DMS114 treated with DMSO at 0.1 percent for 48 hours (cell line): ENCODE measurements at regions not wholly inside any gene's neighbourhood (a gene's known extent, or its start where the extent isn't known, plus 50 kb on each side); places are given as distances from the start of the nearest gene placed in this dataset.
"Not testable (repeated sequence)": the region's sequence is repeated elsewhere in the genome, so short reads cannot be mapped to it uniquely, and the experiment has no call there.

ENCODE experiments used
- DNase-seq: peaks from one replicate; lab custom pipeline; 2025; ENCODE audit not compliant: unreplicated experiment; lab: John Stamatoyannopoulos, UW

GRCh38 chr5:120140501-120140900 is 323.6 kb upstream of the PRR16 start:
- no peak for DNase-seq

- no peak for DNase-seq
Measured at GRCh38 chr5:120141076-120141475, 323.0 kb upstream of the PRR16 start.

- DNase-seq = no peak
Measured at GRCh38 chr5:120146787-120147186, 317.3 kb upstream of the PRR16 start.

- not testable (repeated sequence) for DNase-seq
Measured at GRCh38 chr5:120147911-120148310, 316.2 kb upstream of the PRR16 start.

GRCh38 chr5:120150770-120151169 is 313.3 kb upstream of the PRR16 start:
- DNase-seq = no peak

- DNase-seq = no peak
Measured at GRCh38 chr5:120151181-120151580, 312.9 kb upstream of the PRR16 start.

- DNase-seq = no peak
Measured at GRCh38 chr5:120151825-120152224, 312.3 kb upstream of the PRR16 start.

- DNase-seq = no peak
Measured at GRCh38 chr5:120152472-120152871, 311.6 kb upstream of the PRR16 start.

- DNase-seq = no peak
Measured at GRCh38 chr5:120152931-120153330, 311.2 kb upstream of the PRR16 start.

GRCh38 chr5:120153551-120153950 is 310.5 kb upstream of the PRR16 start:
- no peak for DNase-seq

- DNase-seq = no peak
Measured at GRCh38 chr5:120155873-120156272, 308.2 kb upstream of the PRR16 start.

GRCh38 chr5:120158211-120158610 is 305.9 kb upstream of the PRR16 start:
- DNase-seq = no peak

- DNase-seq = no peak
Measured at GRCh38 chr5:120159155-120159554, 304.9 kb upstream of the PRR16 start.

- DNase-seq = no peak
Measured at GRCh38 chr5:120160124-120160895, 303.8 kb upstream of the PRR16 start.

- no peak for DNase-seq
Measured at GRCh38 chr5:120162321-120162720, 301.8 kb upstream of the PRR16 start.

- DNase-seq = no peak
Measured at GRCh38 chr5:120164037-120164436, 300.1 kb upstream of the PRR16 start.

- DNase-seq = no peak
Measured at GRCh38 chr5:120164986-120165385, 299.1 kb upstream of the PRR16 start.

GRCh38 chr5:120173125-120173524 is 291.0 kb upstream of the PRR16 start:
- no peak for DNase-seq

GRCh38 chr5:120174089-120174488 is 290.0 kb upstream of the PRR16 start:
- DNase-seq = no peak

GRCh38 chr5:120181238-120181637 is 282.9 kb upstream of the PRR16 start:
- DNase-seq = not testable (repeated sequence)

- not testable (repeated sequence) for DNase-seq
Measured at GRCh38 chr5:120194650-120195049, 269.4 kb upstream of the PRR16 start.

- DNase-seq = no peak
Measured at GRCh38 chr5:120199559-120199958, 264.5 kb upstream of the PRR16 start.

GRCh38 chr5:120207129-120207528 is 257.0 kb upstream of the PRR16 start:
- DNase-seq = no peak
